SIG-M5 treated with dmso at 0.1 percent for 504 hours (cell line): ENCODE measurements at regions not wholly inside any gene's neighbourhood (a gene's known extent, or its start where the extent isn't known, plus 50 kb on each side); places are given as distances from the start of the nearest gene placed in this dataset.
"Not testable (repeated sequence)": the region's sequence is repeated elsewhere in the genome, so short reads cannot be mapped to it uniquely, and the experiment has no call there.

Source experiments
- DNase-seq: peaks from one replicate; lab custom pipeline; 2025; ENCODE audit not compliant: unreplicated experiment; lab: John Stamatoyannopoulos, UW

- no peak for DNase-seq
Measured at GRCh38 chr7:68043546-68043945, 1046.9 kb downstream of the TYW1 start.

GRCh38 chr7:68050627-68051026 lies 1054.0 kb downstream of the TYW1 start:
- no peak for DNase-seq

GRCh38 chr7:68058014-68058413 lies 1061.4 kb downstream of the TYW1 start:
- no peak for DNase-seq

- no peak for DNase-seq
Measured at GRCh38 chr7:68063171-68063570, 1066.5 kb downstream of the TYW1 start.

- DNase-seq = no peak
Measured at GRCh38 chr7:68065581-68065980, 1068.9 kb downstream of the TYW1 start.

DNA sequence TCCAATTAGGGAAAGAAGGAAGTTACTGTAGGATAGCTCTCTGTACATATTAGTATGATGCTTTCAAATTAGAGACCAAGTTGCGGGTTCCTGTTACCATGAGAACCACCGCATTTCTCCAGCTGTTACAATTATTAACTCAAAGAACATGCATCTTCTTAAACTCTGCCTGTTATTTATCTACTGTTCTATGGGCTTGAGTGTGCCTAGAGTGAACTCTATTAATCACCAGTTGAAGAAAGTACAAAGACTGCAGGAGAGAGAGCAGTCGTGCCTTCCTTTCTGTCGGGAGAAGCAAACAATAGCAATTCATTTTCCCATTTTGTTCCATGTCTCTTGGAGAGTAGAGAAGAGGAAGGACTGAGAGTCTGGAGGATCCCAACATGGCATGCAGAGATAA lies 1071.2 kb downstream of the TYW1 start:
- DNase-seq = no peak

DNA sequence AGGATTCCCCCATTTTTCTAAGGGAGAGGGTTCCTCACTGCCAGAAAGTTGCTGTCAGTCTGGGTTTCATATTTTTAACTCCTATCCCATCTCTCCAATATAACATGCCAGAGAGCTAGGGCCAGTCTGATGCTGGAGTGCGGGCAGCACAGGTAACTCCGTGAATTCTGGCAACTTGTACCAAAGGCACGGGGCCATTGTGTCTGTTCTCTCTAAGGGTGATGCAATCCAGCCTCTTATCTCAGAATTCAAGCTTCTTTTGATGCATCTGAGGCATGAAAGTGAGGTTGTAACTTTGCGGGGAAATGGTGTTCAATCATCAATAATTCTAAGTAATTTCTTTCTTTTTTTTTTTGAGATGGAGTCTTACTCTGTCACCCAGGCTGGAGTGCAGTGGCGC lies 1074.4 kb downstream of the TYW1 start:
- DNase-seq = no peak

DNA sequence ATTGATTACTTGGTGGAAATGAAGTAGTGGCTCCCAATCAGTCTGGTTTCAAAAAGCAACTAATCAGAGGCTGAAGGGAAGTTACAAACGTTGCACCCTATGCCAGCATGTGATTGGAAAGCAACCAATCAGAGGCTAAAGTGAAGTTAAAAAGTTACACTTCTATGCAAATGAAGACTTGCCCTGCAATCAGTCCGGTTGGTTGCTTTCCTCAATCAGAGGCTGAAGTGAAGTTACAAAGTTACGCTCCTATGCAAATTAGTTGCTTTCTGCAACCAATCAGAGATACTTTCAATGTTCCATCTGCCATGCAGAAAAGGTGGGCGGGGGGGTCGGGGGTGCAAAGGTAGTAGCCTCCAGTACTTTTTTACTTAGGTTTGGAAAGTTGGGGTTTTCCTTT lies 1077.1 kb downstream of the TYW1 start:
- DNase-seq = no peak

DNA sequence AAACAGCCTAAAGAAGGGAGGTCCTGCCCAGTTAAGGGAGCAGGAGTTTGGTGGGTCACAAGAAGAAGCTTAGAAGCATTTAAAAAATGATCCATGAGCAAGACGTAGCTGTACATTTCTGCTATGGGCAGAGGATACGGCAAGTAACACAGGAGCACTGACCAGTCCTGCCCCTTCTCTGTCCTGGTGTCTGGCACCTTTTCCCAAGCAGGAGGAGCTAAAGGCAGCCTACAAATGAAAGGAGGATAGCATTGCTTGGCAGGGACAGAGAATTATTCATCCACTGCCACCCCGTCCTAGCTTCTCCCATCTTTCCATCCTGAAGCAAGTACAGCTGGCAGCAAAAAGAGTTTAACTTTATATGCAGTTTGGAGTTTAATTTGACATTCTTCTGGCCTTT lies 1077.6 kb downstream of the TYW1 start:
- DNase-seq = no peak

GRCh38 chr7:68078157-68078710 lies 1081.6 kb downstream of the TYW1 start:
- no peak for DNase-seq

DNA sequence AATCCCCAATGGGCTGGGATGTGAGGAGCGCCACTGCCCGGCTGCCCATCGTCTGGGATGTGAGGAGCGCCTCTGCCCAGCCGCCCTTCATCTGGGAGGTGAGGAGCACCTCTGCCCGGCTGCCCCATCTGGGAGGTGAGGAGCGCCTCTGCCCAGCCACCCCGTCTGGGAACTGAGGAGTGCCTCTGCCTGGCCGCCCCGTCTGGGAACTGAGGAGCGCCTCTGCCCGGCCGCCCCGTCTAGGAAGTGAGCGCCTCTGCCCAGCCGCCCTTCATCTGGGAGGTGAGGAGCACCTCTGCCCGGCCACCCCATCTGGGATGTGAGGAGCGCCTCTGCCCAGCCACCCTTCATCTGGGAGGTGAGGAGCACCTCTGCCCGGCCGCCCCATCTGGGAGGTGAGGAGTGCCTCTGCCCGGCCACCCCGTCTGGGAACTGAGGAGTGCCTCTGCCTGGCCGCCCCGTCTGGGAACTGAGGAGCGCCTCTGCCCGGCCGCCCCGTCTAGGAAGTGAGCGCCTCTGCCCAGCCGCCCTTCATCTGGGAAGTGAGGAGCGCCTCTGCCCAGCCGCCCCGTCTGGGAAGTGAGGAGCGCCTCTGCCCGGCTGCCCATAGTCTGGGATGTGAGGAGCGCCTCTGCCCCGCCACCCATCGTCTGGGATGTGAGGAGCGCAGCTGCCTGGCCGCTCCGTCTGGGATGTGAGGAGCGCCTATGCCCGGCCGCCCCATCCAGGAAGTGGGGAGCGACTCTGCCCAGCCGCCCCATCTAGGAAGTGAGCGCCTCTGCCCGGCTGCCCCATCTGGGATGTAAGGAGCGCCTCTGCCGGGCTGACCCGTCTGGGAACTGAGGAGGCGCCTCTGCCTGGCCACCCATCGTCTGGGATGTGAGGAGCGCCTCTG lies 1085.7 kb downstream of the TYW1 start:
- not testable (repeated sequence) for DNase-seq

DNA sequence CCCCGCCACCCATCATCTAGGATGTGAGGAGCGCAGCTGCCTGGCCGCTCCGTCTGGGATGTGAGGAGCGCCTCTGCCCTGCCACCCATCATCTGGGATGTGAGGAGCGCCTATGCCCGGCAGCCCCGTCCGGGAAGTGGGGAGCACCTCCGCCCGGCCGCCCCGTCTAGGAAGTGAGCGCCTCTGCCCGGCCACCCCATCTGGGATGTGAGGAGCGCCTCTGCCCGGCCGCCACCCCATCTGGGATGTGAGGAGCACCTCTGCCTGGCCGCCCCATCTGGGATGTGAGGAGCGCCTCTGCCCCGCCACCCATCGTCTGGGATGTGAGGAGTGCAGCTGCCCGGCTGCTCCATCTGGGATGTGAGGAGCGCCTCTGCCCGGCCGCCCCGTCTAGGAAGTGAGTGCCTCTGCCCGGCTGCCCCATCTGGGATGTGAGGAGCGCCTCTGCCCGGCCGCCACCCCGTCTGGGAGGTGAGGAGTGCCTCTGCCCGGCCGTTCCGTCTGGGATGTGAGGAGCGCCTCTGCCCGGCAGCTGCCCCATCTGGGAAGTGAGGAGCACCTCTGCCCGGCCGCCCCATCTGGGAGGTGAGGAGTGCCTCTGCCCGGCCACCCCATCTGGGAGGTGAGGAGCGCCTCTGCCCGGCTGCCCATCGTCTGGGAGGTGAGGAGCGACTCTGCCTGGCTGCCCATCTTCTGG lies 1086.5 kb downstream of the TYW1 start:
- DNase-seq = not testable (repeated sequence)

GRCh38 chr7:68087401-68087800 lies 1090.8 kb downstream of the TYW1 start:
- no peak for DNase-seq

GRCh38 chr7:68088879-68089278 lies 1092.2 kb downstream of the TYW1 start:
- DNase-seq = no peak

GRCh38 chr7:68090256-68090655 lies 1093.6 kb downstream of the TYW1 start:
- DNase-seq = not testable (repeated sequence)

GRCh38 chr7:68103319-68103718 lies 1106.7 kb downstream of the TYW1 start:
- DNase-seq = no peak

DNA sequence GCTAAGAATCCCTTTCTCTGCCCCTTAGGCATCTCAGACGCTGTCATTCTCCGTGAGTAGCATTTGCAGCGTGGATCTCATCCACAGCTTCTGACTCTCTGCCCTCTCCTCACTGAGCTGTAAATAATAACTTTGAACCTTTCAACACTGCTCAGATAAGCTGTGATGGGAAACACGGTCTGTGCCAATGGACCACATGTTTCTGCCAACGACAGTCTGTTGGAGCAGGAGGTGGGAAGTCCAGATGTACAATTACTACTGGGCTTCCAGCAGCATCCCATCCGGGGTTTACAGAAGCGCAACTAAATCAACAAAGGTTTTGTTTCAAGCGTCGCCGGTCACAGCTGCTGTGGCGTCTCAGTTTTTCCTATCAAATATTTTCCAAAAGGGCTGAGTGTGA lies 1110.6 kb downstream of the TYW1 start:
- DNase-seq = no peak

- DNase-seq = no peak
Measured at GRCh38 chr7:68107968-68108367, 1111.3 kb downstream of the TYW1 start.

- no peak for DNase-seq
Measured at GRCh38 chr7:68109299-68109698, 1112.7 kb downstream of the TYW1 start.

DNA sequence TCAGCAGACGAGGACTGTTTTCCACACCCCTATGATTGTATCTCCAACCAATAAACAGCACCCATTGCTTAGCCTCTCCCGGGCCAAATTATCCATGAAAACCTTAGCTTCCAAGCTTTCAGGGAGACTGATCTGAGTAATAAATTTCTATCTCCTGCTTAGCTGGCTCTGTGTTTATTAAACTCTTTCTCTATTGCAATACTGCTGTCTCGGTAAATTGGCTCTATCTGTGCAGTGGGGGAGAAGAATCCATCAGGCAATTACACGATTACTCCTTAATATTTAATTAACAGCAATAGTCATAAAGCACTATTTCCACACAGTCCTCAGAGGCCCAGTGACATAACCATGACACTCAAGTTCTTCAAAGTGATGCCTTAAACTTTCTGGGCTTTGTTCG lies 1122.8 kb downstream of the TYW1 start:
- no peak for DNase-seq

- no peak for DNase-seq
Measured at GRCh38 chr7:68121056-68121455, 1124.4 kb downstream of the TYW1 start.

- DNase-seq = no peak
Measured at GRCh38 chr7:68121655-68122054, 1125.0 kb downstream of the TYW1 start.
